GM20000 (cell line): ENCODE measurements at regions not wholly inside any gene's neighbourhood (a gene's known extent, or its start where the extent isn't known, plus 50 kb on each side); places are given as distances from the start of the nearest gene placed in this dataset.

Experiments
- DNase-seq: peaks from one replicate; pipeline ENCODE4 v3.0.0; 2012; ENCODE audit warnings: low spot score
- CTCF ChIP-seq: IDR thresholded peaks from 2 replicates; pipeline ENCODE4 v1.5.1; 2012; ENCODE audit warnings: mild to moderate bottlenecking, control low read depth; ENCODE audit errors: extremely low read depth, missing control alignments

GRCh38 chr6:119960036-119960435 is 610.5 kb upstream of the MAN1A1 start:
- no peak for DNase-seq
- TF ChIP-seq CTCF, result no peak

GRCh38 chr6:119957195-119957594 is 607.6 kb upstream of the MAN1A1 start:
- TF ChIP-seq CTCF, result no peak
- DNase-seq, result no peak

GRCh38 chr6:119952696-119953095 is 603.1 kb upstream of the MAN1A1 start:
- no peak for DNase-seq
- no peak for TF ChIP-seq CTCF

GRCh38 chr6:119950681-119951080 is 601.1 kb upstream of the MAN1A1 start:
- no peak for TF ChIP-seq CTCF
- no peak for DNase-seq

GRCh38 chr6:119942078-119942752 is 592.7 kb upstream of the MAN1A1 start:
- no peak for DNase-seq
- no peak for TF ChIP-seq CTCF

- no peak for TF ChIP-seq CTCF
- no peak for DNase-seq
Measured at GRCh38 chr6:119938752-119939151, 589.2 kb upstream of the MAN1A1 start.

GRCh38 chr6:119934816-119935215 is 585.3 kb upstream of the MAN1A1 start:
- TF ChIP-seq CTCF, result no peak

More at GRCh38 chr6:119934816-119935215, 585.3 kb upstream of the MAN1A1 start:
- no peak for DNase-seq
